Gastrocnemius medialis (tissue), 4 donors: ENCODE measurements at regions not wholly inside any gene's neighbourhood (a gene's known extent, or its start where the extent isn't known, plus 50 kb on each side); places are given as distances from the start of the nearest gene placed in this dataset.
"Not testable (repeated sequence)": the region's sequence is repeated elsewhere in the genome, so short reads cannot be mapped to it uniquely, and the experiment has no call there.

Source experiments
- ATAC-seq, 2 donors: fragments of 150-250 bp; one replicate each; pipeline ENCODE4 v1.9.1; 2016
- DNase-seq, 2 donors: peaks; one replicate each; pipeline ENCODE4 v3.0.0-alpha.2; 2019
- H3K27ac ChIP-seq, 4 donors: fragments of 200-600 bp; sonication (generic); 1 replicate in 1 of 4; 2 replicates in 3 of 4; pipeline ENCODE4 v1.5.1; 2016 to 2018; ENCODE audit warnings: mild to moderate bottlenecking in 2 of 4, moderate library complexity in 1 of 4
- H3K27me3 ChIP-seq, 3 donors: fragments of 200-600 bp; sonication (generic) in 2 of 3; 1 replicate in 1 of 3; 2 replicates in 2 of 3; pipeline versions ENCODE4 v1.5.1 to v1.6.0; 2016 to 2019; ENCODE audit warnings: mild to moderate bottlenecking in 1 of 3, moderate library complexity in 1 of 3
- H3K36me3 ChIP-seq, 2 donors: fragments of 200-600 bp; sonication (generic) in 1 of 2; one replicate each; pipeline ENCODE4 v1.5.1; 2017 to 2018
- H3K4me1 ChIP-seq, 2 donors: fragments of 200-600 bp; sonication (generic) in 1 of 2; one replicate each; pipeline ENCODE4 v1.5.1; 2016 to 2017; ENCODE audit warnings: mild to moderate bottlenecking in 2 of 2
- H3K4me3 ChIP-seq, 4 donors: fragments of 200-600 bp; sonication (generic) in 3 of 4; 1 replicate in 1 of 4; 2 replicates in 3 of 4; pipeline ENCODE4 v1.5.1; 2016 to 2019; ENCODE audit warnings: mild to moderate bottlenecking in 2 of 4
- H3K9me3 ChIP-seq, 3 donors: fragments of 200-600 bp; sonication (generic) in 2 of 3; 1 replicate in 1 of 3; 2 replicates in 2 of 3; pipeline ENCODE4 v1.5.1; 2016 to 2019
- POLR2A ChIP-seq, 2 donors: fragments of 450-650 bp; IDR thresholded peaks; one replicate each; pipeline ENCODE4 v1.6.1; 2017; ENCODE audit warnings: antibody characterized with exemption in 2 of 2, mild to moderate bottlenecking in 2 of 2, moderate library complexity in 2 of 2
- in situ Hi-C, 4 donors: fragments of 200-750 bp; cut with MboI; loops; one replicate each; pipeline versions ENCODE4 v1.15.0 to v1.8.0; 2017; ENCODE audit warnings: low sequenced_read_pairs in 4 of 4
- intact Hi-C: fragments of 100-400 bp; cut with DNase I; formaldehyde crosslinking; loops from one replicate; pipeline ENCODE4 v1.15.1; 2023; ENCODE audit warnings: low total_unique reads
- TF ChIP-seq, protein P1 (sequence below), 5 experiments: fragments of 450-650 bp in 3 of 5; fragments of 200-600 bp in 2 of 5; sonication (generic) in 2 of 5; IDR thresholded peaks in 4 of 5; conservative IDR thresholded peaks in 1 of 5; 1 replicate in 4 of 5; 2 replicates in 1 of 5; pipeline ENCODE4 v1.5.1; 2016 to 2019; ENCODE audit warnings: antibody characterized with exemption in 5 of 5, mild to moderate bottlenecking in 3 of 5, moderate library complexity in 3 of 5

DNA sequence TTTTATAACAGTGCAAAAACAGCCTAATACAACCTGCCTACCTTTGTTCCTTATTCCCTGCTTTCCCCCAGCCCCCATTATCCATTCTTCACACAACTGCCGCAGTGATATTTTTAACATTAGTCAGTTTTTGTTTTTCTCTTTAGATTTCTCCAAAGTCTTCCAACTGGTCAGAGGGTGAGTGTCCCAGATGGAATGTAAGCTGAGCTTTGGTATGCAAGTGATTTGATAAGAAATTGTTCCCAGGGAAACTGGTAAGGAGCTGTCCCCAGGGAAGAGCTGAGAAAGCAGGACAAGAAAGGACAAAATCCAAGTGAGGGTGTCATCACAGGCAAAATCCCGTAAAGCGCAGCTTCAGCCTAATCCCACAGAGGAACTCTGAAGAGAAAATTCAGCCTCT is 475.5 kb upstream of the ADGRL3 start:
- H3K4me1 ChIP-seq, result no peaks in the 10 kb centered on the region
- H3K27me3 ChIP-seq, result no peaks in the 10 kb centered on the region
- no peak for TF ChIP-seq POLR2A (IDR thresholded peaks at IDR 0.05)
- TF ChIP-seq, protein P1, sequence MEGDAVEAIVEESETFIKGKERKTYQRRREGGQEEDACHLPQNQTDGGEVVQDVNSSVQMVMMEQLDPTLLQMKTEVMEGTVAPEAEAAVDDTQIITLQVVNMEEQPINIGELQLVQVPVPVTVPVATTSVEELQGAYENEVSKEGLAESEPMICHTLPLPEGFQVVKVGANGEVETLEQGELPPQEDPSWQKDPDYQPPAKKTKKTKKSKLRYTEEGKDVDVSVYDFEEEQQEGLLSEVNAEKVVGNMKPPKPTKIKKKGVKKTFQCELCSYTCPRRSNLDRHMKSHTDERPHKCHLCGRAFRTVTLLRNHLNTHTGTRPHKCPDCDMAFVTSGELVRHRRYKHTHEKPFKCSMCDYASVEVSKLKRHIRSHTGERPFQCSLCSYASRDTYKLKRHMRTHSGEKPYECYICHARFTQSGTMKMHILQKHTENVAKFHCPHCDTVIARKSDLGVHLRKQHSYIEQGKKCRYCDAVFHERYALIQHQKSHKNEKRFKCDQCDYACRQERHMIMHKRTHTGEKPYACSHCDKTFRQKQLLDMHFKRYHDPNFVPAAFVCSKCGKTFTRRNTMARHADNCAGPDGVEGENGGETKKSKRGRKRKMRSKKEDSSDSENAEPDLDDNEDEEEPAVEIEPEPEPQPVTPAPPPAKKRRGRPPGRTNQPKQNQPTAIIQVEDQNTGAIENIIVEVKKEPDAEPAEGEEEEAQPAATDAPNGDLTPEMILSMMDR (IDR thresholded peaks at IDR 0.05 in 4 of 5, conservative IDR thresholded peaks at IDR 0.05 in 1 of 5), result no peak
- H3K4me3 ChIP-seq, result no peak overlapping the region
- no peaks in the 10 kb centered on the region for H3K9me3 ChIP-seq
- ATAC-seq (no peak), DNase-seq (no peak)
- intact Hi-C loops (no loop called here), in situ Hi-C loops (no loop called here)
- H3K36me3 ChIP-seq, result no peaks in the 10 kb centered on the region
- H3K27ac ChIP-seq, result no peak overlapping the region

DNA sequence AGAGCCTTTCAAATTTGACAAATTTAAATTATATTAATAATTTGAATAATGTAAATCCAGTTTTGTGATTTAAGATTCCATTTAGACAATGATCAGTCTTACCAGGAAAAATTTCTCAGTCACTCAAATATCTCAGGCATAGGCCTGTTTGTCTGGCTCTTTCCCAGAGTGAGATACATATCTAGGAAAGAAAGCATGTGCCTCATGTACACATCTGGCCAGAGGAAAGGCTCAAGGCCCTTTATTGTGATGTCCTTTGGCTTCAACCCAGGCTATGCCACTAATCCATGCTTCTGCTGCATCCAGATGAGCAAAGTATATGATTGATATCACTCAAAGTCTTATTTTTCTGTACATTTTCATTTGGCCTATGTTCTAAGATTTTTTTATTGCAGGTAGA is 473.3 kb upstream of the ADGRL3 start:
- in situ Hi-C loops (no loop called here), intact Hi-C loops (no loop called here)
- no peak for TF ChIP-seq POLR2A (IDR thresholded peaks at IDR 0.05)
- TF ChIP-seq, protein P1 (IDR thresholded peaks at IDR 0.05 in 4 of 5, conservative IDR thresholded peaks at IDR 0.05 in 1 of 5), result no peak
- no peak for DNase-seq
- H3K4me1 ChIP-seq, result no peaks in the 10 kb centered on the region
- no peaks in the 10 kb centered on the region for H3K27me3 ChIP-seq
- no peak overlapping the region for H3K27ac ChIP-seq
- no peaks in the 10 kb centered on the region for H3K36me3 ChIP-seq
- no peak for ATAC-seq
- no peaks in the 10 kb centered on the region for H3K9me3 ChIP-seq
- no peak overlapping the region for H3K4me3 ChIP-seq

DNA sequence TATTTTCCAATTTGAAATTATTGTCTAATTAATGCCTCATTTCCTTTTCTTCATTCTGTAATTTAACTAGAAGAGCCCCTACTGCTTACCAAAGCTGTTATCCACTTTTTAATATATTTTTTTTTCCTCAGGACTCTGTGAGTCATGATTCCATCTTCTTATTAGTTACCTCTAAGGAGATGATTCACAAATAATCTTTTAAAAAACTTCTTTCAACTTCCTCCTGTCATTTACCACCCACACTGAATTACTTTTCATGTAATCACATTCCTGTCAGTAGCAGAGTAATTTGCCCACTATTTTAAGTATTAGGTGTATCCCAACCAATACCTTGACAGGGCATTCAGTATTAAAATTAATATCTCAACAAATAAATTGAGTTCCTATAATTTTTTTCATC is 470.9 kb upstream of the ADGRL3 start:
- in situ Hi-C loops (no loop called here), intact Hi-C loops (no loop called here)
- DNase-seq (no peak), ATAC-seq (no peak)
- no peak overlapping the region for H3K4me3 ChIP-seq
- no peaks in the 10 kb centered on the region for H3K9me3 ChIP-seq
- no peaks in the 10 kb centered on the region for H3K4me1 ChIP-seq
- no peaks in the 10 kb centered on the region for H3K36me3 ChIP-seq
- no peak for TF ChIP-seq POLR2A (IDR thresholded peaks at IDR 0.05)
- TF ChIP-seq, protein P1 (IDR thresholded peaks at IDR 0.05 in 4 of 5, conservative IDR thresholded peaks at IDR 0.05 in 1 of 5), result no peak
- H3K27me3 ChIP-seq, result no peaks in the 10 kb centered on the region
- H3K27ac ChIP-seq, result no peak overlapping the region

DNA sequence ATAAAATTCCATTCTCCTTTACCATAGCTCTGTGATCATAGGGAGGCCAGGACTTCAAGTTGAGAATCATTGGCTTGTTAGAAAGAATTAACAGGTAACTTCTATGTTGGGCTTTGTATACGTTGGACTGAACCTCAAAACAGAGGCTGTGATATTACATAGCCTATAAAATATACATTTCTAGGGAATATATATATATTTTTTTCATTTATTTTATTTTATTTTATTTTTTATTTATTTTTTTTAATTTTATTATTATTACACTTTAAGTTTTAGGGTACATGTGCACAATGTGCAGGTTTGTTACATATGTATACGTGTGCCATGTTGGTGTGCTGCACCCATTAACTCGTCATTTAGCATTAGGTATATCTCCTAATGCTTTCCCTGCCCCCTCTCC is 470.4 kb upstream of the ADGRL3 start:
- in situ Hi-C loops, H3K4me3 ChIP-seq, intact Hi-C loops, H3K27me3 ChIP-seq, H3K27ac ChIP-seq, H3K9me3 ChIP-seq, H3K4me1 ChIP-seq, H3K36me3 ChIP-seq, DNase-seq, ATAC-seq: not testable (repeated sequence)

DNA sequence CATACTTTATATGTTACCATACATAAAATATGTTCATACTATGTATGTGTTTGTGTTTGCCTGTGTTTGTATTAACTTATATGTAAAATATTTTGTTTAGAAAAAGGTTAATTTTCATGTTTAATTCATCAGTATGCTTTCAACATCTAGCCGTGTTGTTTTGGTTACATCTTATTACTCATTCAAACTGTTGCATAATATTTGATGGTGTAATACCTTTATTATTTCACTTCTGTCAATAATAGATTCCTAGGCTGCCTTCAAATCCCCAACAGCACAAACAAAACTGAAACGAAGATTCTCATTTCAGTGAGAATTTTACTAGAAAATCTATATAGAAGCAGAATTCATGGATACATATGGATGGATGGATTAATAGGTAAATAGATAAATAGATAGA is 462.3 kb upstream of the ADGRL3 start:
- Histone ChIP-seq H3K27me3 (no peaks in the 10 kb centered on the region), H3K4me3 (no peak overlapping the region), H3K9me3 (no peaks in the 10 kb centered on the region), H3K27ac (no peak overlapping the region), H3K36me3 (no peaks in the 10 kb centered on the region), H3K4me1 (no peaks in the 10 kb centered on the region)
- DNase-seq (no peak), ATAC-seq (no peak)
- intact Hi-C loops, result no loop called here
- TF ChIP-seq POLR2A (IDR thresholded peaks at IDR 0.05), result no peak
- TF ChIP-seq, protein P1 (IDR thresholded peaks at IDR 0.05 in 4 of 5, conservative IDR thresholded peaks at IDR 0.05 in 1 of 5), result no peak
- in situ Hi-C loops, result no loop called here
